ENCODE measurements at regions not wholly inside any gene's neighbourhood (a gene's known extent, or its start where the extent isn't known, plus 50 kb on each side); places are given as distances from the start of the nearest gene placed in this dataset.
"Not testable (repeated sequence)": the region's sequence is repeated elsewhere in the genome, so short reads cannot be mapped to it uniquely, and the experiment has no call there.

- no peak for DNase-seq
Measured at GRCh38 chr11:130526846-130527245, 78.4 kb downstream of the ADAMTS15 start.

- DNase-seq = no peak
Measured at GRCh38 chr11:130527636-130528297, 79.3 kb downstream of the ADAMTS15 start.

- DNase-seq = no peak
Measured at GRCh38 chr11:130528298-130529261, 80.1 kb downstream of the ADAMTS15 start.

- DNase-seq = no peak
Measured at GRCh38 chr11:130529366-130529765, 80.9 kb downstream of the ADAMTS15 start.

- no peak for DNase-seq
Measured at GRCh38 chr11:130531061-130531460, 82.6 kb downstream of the ADAMTS15 start.

GRCh38 chr11:130533113-130533798, 84.8 kb downstream of the ADAMTS15 start:
- DNase-seq = no peak

- DNase-seq = no peak
Measured at GRCh38 chr11:130533871-130534270, 85.4 kb downstream of the ADAMTS15 start.

- DNase-seq = no peak
Measured at GRCh38 chr11:130534551-130534950, 86.1 kb downstream of the ADAMTS15 start.

- no peak for DNase-seq
Measured at GRCh38 chr11:130535520-130535919, 87.1 kb downstream of the ADAMTS15 start.

- no peak for DNase-seq
Measured at GRCh38 chr11:130536106-130537040, 87.9 kb downstream of the ADAMTS15 start.

GRCh38 chr11:130539680-130540079, 91.2 kb downstream of the ADAMTS15 start:
- DNase-seq = not testable (repeated sequence)

GRCh38 chr11:130544266-130544665, 95.8 kb downstream of the ADAMTS15 start:
- no peak for DNase-seq

GRCh38 chr11:130545449-130546072, 97.1 kb downstream of the ADAMTS15 start:
- DNase-seq = no peak

GRCh38 chr11:130546438-130546837, 98.0 kb downstream of the ADAMTS15 start:
- no peak for DNase-seq

- DNase-seq = no peak
Measured at GRCh38 chr11:130546901-130547694, 98.7 kb downstream of the ADAMTS15 start.

- DNase-seq = no peak
Measured at GRCh38 chr11:130547761-130548490, 99.5 kb downstream of the ADAMTS15 start.

- DNase-seq = no peak
Measured at GRCh38 chr11:130548491-130548833, 100.0 kb downstream of the ADAMTS15 start.

- no peak for DNase-seq
Measured at GRCh38 chr11:130549393-130549999, 101.1 kb downstream of the ADAMTS15 start.

- no peak for DNase-seq
Measured at GRCh38 chr11:130550150-130550549, 101.7 kb downstream of the ADAMTS15 start.

- DNase-seq = no peak
Measured at GRCh38 chr11:130550984-130551383, 102.5 kb downstream of the ADAMTS15 start.
